ENCODE measurements at regions not wholly inside any gene's neighbourhood (a gene's known extent, or its start where the extent isn't known, plus 50 kb on each side); places are given as distances from the start of the nearest gene placed in this dataset.
"Not testable (repeated sequence)": the region's sequence is repeated elsewhere in the genome, so short reads cannot be mapped to it uniquely, and the experiment has no call there.

DNA sequence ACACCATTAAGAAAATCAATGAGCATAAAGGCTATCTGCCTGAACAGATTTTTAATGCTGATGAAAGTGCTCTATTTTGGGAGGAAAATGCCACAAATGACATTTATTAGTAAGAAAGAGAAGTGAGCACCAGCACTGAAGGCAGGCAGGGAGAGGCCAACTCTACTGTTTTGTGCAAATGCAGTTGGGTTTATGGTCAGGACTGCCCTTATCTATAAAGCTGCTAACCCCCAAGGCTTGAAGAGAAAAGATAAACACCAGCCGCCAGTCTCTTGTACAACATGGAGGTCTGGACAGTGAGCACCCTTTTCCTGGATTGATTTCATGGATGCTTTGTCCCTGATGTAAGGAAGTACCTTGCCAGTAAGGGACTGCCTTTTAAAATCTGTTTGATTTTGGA, 246.8 kb upstream of the SFSWAP start:
- DNase-seq = no peak

GRCh38 chr12:131466306-131466705, 244.6 kb upstream of the SFSWAP start:
- DNase-seq = no peak

DNA sequence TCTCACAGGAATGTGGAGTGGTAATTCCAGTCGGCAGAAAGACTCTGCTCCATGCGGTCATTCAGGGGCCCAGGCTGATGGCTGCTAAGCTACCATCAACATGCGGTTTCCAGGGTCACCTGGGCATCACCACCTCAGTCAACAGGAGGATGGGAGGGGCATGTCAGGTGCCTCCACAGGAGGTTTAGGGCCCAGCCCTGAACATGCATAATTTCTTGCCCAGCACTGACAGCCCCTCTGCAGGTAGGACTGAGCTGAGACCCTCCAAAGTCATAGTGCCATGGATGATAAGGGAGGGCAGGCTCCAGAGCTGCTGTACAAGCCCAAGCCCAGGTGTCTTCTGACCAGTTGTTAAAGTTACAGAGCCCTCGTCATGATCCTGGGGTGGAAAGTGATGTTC, 244.0 kb upstream of the SFSWAP start:
- DNase-seq = no peak

DNA sequence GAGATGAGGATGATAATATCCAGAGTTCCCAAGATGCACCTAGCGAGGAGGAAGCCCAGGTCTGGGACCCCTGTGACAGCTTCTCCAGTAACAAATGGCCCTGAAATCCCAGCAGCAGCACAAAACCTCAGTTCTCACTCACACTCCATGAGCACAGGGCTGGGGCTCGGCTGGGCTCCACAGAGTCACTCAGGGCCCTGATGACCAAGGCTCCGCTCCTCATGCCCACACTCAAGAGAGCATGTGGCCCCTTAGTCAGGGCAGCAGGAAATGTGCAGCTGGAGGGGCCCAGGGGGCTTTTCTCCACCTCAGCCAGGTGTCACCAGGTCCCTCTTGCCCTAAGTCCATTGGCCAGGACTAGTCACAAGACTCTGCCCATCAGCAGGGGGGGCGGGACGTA, 242.7 kb upstream of the SFSWAP start:
- no peak for DNase-seq

GRCh38 chr12:131469945-131470344, 240.9 kb upstream of the SFSWAP start:
- not testable (repeated sequence) for DNase-seq

- DNase-seq = no peak
Observed at GRCh38 chr12:131471271-131471905, 239.5 kb upstream of the SFSWAP start.

- DNase-seq = no peak
Observed at GRCh38 chr12:131471946-131472732, 238.8 kb upstream of the SFSWAP start.

- DNase-seq = no peak
Observed at GRCh38 chr12:131473261-131473660, 237.6 kb upstream of the SFSWAP start.

GRCh38 chr12:131473741-131474709, 236.9 kb upstream of the SFSWAP start:
- DNase-seq = no peak

DNA sequence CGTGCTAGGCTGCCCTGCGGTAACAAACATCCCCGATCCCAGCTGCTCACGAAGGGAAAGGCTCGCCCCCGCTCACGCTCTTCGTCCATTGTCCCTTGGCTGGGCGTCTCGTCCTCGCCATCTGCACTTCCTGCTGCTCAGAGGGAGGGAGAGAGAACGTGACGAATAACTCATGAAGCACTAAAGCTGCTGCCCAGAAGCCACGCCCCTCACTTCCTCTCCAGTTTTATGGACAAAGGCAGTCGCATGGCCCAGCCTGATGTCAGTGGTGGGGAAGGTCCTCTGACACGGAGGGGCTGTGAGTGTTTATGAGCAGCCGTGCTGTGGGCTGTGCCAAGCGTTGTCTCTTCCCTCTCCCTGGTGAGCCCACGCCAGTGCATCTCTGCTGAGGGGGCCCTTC, 235.9 kb upstream of the SFSWAP start:
- not testable (repeated sequence) for DNase-seq

DNA sequence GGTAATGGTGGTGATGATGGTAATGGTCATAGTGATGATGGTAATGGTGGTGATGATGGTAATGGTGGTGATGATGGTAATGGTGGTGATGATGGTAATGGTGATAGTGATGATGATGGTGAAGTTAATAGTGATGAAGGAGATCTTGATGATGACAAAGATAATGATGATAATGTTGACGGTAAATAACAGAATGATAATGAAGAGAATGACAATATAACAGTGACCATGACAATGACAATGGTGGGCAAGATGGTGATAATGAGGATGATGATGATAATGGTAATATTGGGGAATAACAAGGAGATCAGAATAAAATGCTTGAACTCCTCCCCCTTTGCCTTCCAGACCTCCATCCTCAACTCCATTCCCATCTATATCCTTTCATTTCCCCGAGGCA, 233.3 kb upstream of the SFSWAP start:
- DNase-seq = no peak

DNA sequence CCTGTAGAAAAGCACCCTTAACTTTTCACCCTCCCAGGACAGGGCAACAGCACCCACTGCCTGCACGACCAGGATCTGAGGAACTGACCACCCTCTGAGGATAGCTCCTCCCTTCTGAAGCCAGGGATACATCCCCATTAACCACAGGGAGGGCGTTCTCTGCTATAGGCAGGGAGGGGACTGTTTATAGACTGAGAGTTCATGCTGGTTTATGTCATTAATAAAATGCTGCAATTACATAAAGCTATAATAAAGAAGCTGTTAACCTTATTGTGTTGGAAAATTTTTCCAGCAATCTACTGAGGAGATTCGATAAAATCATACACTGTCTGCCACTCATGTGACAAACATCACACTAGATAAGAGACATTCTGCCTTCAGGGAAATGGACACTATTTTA, 232.4 kb upstream of the SFSWAP start:
- DNase-seq = no peak

DNA sequence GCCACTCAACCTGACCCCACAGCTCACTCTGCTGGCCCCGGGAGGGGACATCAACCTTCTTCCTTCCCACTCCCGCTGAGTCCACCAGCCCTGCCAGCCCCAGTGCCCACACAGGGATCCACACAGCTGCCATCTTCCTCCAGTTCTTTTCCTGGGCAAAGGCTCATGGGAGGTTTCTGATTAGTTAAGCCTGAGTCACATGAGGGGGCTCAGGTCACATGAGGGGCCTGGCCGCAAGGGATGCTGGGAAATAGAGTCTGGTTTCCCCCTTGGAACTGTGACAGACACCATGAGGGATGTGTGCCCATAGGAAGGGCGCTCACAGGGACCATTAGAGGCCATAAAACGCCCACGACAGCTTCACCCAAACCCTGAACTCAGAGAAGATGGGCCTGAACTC, 228.7 kb upstream of the SFSWAP start:
- no peak for DNase-seq

DNA sequence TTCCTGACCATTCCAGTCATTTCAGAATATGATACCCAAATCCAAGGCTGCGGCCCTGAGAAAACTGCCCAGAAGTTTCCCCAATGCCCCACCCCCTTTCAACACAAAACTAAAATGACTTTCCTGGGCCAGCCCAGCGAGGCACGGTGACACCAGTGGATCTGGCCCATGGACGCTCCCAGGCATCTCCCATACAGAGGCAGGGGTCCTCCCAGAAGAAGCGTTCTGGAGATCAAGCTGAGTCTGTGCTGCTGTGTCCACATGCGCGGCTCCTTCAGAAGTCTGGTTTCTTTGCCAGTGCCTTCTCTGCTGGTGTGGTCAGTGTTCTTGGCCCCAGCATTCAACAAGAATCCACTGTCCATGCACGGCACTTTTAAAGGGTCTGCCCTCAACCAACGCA, 228.2 kb upstream of the SFSWAP start:
- DNase-seq = no peak

GRCh38 chr12:131486451-131487230, 224.2 kb upstream of the SFSWAP start:
- DNase-seq = no peak

DNA sequence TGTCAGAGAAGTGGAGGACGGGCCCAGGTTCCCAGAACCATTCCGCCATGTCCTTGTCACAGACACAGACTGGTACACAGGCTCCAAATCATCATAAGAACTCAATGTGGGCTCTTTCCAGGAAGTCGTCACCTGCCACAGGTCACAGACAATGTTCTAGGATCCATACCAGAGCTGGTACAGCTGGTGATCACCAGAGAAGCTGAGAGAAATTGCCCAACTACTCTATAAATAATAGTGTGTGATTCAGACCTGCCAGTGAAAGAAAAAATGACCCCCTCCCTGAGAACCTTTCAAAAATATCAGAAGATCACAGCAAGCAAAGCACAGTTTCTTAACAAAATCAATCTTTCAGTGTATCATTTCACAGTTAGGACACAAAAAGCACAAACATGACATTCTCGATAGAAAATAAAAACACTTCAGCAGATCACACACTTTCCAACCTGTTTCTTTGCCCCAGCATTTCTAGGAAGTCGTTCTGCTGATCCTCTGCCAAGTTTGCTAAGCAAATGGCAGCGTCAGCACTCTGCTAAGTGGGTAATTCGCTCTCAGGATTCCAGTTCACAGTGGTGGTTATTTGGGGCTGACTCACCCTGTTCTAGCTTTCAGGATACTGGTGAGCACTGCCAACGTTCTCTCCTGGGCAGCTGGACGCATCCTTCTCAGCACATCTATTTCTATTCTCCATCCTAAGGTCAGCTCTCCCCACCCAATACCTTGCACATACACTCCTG, 223.3 kb upstream of the SFSWAP start:
- no peak for DNase-seq

DNA sequence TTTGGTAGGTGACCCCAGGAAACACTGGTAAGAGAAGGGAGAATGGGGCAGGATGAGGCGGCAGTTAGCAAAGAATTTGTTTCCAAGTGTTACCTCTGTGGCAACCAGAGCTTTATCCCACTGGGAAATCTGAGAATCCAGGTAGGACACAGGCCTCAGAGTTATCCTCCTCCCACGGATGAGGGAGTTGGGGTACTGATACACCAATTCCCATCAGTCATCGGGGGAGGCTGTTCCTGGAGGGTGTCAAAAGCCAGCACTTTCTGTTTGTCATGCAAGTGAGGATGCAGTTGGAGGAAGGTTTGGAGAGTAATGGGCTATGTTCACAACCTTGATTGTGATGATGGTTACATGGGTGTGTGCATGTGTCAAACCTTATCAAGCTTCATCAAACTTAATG, 221.2 kb upstream of the SFSWAP start:
- DNase-seq = no peak

GRCh38 chr12:131491155-131491554, 219.7 kb upstream of the SFSWAP start:
- DNase-seq = no peak

DNA sequence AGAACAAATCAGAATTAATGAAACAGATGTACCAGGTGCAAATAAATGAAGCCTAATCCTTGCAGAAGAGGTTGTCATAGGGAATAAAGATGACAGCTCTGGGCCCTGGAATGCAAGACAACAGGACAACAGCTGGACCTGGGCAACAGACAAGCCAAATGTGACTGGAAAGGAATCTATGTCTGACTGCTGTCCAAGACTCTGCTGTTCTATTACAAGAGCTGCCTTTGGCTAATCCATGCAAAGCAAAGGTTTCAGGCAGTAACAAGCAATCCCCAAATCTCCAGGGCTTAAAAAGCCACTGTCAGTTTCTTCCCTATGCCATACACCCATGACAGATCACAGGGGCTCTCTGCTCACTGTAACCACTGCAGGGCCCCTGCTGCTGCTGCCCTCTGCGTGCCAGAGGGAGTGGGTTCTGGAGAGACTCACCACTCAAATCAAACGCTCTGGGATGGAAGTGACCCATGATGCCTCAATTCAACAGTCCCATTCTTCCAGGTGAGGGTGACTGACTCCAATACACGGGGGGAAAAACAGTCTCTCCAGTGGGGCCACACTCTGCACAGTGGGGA, 218.9 kb upstream of the SFSWAP start:
- no peak for DNase-seq

- no peak for DNase-seq
Observed at GRCh38 chr12:131493068-131493826, 217.6 kb upstream of the SFSWAP start.

DNA sequence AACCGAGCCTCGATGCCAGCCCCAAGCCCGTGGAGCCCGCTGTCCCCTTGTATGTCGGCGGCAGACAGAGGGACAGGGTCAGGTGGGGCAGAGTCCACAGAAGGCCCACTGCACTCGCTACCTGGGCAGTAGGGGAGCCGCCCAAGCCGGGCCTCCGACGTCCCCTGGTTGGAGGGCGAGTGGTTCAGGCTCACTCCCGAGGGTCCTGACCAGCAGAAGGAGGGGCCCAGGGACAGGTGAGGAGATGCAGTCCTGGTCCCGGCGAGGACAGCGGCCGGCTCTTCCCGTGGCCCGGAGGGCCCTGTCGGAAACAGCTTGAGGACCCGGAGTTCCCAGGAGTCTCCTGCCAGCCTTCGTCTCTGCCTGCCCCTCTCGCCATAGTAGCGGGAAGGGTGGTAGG, 216.7 kb upstream of the SFSWAP start:
- DNase-seq = no peak

Measured in activated naive CD4-positive, alpha-beta T cell treated with Interleukin-2 at 50 U/mL for 16 hours (primary cell).